Gastrocnemius medialis (tissue), 4 donors: ENCODE measurements at regions not wholly inside any gene's neighbourhood (a gene's known extent, or its start where the extent isn't known, plus 50 kb on each side); places are given as distances from the start of the nearest gene placed in this dataset.

ENCODE experiments used
- CTCF ChIP-seq, 5 experiments: fragments of 450-650 bp in 3 of 5; fragments of 200-600 bp in 2 of 5; sonication (generic) in 2 of 5; IDR thresholded peaks in 4 of 5; conservative IDR thresholded peaks in 1 of 5; 1 replicate in 4 of 5; 2 replicates in 1 of 5; pipeline ENCODE4 v1.5.1; 2016 to 2019; ENCODE audit warnings: antibody characterized with exemption in 5 of 5, mild to moderate bottlenecking in 3 of 5, moderate library complexity in 3 of 5
- POLR2A ChIP-seq, 2 donors: fragments of 450-650 bp; IDR thresholded peaks; one replicate each; pipeline ENCODE4 v1.6.1; 2017; ENCODE audit warnings: antibody characterized with exemption in 2 of 2, mild to moderate bottlenecking in 2 of 2, moderate library complexity in 2 of 2

DNA sequence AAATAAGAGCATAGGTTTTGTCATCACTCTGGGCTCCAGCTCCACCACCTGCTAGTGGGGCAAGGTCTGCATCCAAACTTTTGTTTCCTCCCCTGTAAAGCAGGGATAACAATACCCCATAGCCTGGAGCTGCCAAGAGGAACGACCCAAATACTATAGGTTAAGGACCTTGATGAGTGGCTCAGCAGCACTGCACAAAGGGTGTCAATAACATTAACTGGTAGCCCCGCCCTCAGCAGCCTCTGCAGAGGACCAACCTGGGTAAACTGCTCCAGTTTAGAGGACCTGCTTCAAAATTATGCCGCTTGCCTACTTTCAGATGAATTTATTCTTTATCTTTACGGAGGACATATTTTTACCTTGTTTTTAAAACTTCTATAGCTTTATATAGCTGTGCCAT is 65.8 kb upstream of the RIOK3 start:
- TF ChIP-seq CTCF (IDR thresholded peaks at IDR 0.05 in 4 of 5, conservative IDR thresholded peaks at IDR 0.05 in 1 of 5) (no peak), POLR2A (IDR thresholded peaks at IDR 0.05) (no peak)
